GM12892 (cell line): ENCODE measurements at regions not wholly inside any gene's neighbourhood (a gene's known extent, or its start where the extent isn't known, plus 50 kb on each side); places are given as distances from the start of the nearest gene placed in this dataset.

Experiments
- DNase-seq: peaks from one replicate; pipeline ENCODE4 v3.0.0; 2011; ENCODE audit not compliant: insufficient read length
- FAIRE-seq: peaks from 2 replicates; lab custom pipeline; 2011; peaks lifted over from hg19 to GRCh38; lab: Jason Lieb, UNC
- POLR2A ChIP-seq: IDR thresholded peaks from 2 replicates; pipeline ENCODE4 v1.6.1; 2011; ENCODE audit warnings: low read depth, low read length, control low read depth
- POLR2AphosphoS5 ChIP-seq: IDR thresholded peaks from 2 replicates; pipeline ENCODE4 v1.6.1; 2011; ENCODE audit warnings: low read depth, low read length, control low read depth
- TAF1 ChIP-seq: IDR thresholded peaks from 2 replicates; pipeline ENCODE4 v1.6.1; 2011; ENCODE audit warnings: low read depth, mild to moderate bottlenecking, control low read depth, low read length, borderline replicate concordance

DNA sequence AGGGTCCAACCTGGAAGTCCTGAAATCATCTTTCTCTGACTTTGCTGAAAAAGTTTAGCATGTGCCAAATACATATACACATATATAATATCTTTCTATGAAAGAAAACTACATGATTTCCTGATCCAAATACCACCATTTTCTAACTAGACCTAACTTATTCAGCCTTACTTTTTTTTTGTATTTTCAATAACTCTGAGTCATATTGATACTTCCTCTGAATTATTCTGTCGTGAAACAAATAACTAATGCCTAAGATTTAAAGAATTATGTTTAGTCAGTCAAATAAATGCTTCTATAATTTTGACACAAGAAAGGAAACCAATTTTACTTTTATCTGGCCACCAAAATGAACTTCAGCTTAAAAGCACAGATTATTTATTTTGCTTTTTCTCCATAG is 760.2 kb upstream of the GBE1 start:
- no peak for FAIRE-seq
- TF ChIP-seq POLR2A: no peak
- no peak for TF ChIP-seq TAF1
- no peak for TF ChIP-seq POLR2AphosphoS5
- no peak for DNase-seq

DNA sequence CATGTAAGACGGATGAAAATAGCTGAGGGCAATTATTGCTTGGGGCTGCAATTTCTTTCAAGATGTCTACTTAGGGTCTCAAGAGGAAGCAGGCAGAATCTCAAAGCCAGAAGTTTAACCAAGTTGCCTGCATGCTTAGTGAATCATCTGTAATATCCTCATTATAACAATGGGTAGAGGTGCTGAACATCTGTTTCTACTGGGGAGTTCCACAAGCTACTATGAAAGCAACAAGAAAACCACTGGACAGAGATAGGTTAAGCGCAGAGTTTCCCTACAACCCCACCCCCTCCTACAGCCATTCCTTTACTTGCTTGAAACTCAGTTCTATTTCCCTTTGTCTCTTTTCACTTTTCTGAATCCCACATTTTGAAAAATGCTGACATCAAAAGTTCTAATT is 759.4 kb upstream of the GBE1 start:
- DNase-seq: no peak
- no peak for FAIRE-seq
- no peak for TF ChIP-seq TAF1
- TF ChIP-seq POLR2A: no peak
- no peak for TF ChIP-seq POLR2AphosphoS5

DNA sequence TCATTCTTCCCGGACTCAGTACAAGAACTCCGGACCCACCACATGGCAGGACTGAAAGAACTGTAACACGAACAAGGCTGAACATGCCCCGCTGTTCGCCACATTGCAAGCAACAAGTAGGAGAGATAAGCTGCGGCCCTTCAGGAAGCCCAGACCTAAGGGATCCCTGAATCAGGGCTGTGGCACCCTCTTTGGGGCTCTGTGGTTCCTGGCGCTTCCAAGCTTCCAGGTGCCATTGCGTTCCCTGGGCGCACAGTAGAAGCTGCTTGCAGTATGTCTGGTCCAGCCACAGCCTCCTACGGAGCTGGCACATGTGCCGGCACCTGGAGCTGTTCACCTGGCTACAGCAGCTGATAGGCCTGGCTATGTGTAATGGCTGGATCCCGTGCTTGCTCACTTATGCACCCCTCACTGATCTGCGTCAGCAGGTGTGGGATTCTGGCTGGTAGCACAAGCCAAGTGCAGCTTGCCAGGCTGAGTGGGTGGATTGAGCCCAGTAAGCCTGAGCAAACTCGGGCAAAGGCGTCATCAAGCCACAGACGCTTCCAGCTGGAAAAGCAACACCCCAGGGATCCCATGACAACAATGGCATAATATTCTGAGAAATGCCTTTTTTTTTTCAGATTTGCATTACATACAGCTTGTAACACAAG is 748.6 kb upstream of the GBE1 start:
- DNase-seq (no peak), FAIRE-seq (no peak)
- TF ChIP-seq POLR2A: no peak
- no peak for TF ChIP-seq TAF1
- TF ChIP-seq POLR2AphosphoS5: no peak

DNA sequence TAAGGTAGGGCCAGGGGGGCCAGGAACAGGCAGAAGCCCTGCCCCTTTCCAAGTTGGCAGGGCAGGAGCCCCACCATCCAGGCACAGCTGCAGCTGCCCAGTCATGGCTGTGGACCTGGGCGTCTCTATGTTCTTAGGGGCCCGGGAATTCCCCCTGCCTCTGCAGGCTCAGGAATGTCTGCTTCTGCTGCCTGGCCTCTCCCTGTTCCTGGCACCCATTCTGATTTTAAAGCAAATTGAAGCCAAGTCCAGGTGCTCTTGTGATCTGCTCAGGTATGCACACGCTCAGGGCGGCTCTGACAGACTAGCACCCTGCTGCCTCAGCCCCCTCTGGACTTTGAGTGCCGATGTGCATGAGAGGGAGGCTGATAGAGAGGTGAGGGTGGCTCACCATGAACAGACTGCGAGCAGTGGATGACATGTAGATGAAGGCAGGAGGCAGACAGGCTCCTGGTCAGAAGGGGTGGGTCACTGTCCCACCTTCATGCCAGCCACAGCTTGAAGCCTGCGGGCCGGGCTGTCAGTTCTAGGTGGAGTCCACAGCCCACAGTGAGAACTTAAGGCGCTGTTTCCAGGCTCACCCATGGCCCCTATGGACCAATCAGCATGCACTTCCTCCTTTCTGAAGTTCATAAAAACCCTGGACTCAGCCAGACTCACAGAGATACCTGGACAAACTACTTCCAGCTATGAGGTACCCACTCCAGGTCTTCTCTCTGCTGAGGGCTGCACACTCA is 747.8 kb upstream of the GBE1 start:
- TF ChIP-seq TAF1: no peak
- no peak for TF ChIP-seq POLR2A
- TF ChIP-seq POLR2AphosphoS5: no peak
- FAIRE-seq: no peak
- no peak for DNase-seq

DNA sequence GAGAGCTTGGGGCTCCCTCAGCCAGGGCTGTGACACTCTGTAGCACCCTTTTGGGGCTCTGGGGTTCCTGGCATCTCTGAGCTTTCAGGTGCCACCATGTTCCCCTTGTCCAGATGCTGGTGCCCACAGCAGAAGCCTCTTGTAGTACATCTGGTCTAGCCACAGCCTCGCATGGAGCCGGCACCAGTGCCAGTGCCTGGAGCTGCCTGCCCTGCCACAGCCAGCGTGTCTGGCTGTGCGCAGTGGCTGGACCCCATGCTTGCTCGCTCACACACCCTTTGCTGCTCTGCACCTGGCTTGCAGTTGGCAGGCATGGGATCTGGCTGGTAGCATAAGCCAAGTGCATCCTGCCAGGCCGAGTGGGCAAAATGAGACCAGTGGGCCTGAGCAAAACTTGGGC is 744.8 kb upstream of the GBE1 start:
- TF ChIP-seq POLR2A (no peak), POLR2AphosphoS5 (no peak), TAF1 (no peak)
- DNase-seq: no peak
- FAIRE-seq: no peak

DNA sequence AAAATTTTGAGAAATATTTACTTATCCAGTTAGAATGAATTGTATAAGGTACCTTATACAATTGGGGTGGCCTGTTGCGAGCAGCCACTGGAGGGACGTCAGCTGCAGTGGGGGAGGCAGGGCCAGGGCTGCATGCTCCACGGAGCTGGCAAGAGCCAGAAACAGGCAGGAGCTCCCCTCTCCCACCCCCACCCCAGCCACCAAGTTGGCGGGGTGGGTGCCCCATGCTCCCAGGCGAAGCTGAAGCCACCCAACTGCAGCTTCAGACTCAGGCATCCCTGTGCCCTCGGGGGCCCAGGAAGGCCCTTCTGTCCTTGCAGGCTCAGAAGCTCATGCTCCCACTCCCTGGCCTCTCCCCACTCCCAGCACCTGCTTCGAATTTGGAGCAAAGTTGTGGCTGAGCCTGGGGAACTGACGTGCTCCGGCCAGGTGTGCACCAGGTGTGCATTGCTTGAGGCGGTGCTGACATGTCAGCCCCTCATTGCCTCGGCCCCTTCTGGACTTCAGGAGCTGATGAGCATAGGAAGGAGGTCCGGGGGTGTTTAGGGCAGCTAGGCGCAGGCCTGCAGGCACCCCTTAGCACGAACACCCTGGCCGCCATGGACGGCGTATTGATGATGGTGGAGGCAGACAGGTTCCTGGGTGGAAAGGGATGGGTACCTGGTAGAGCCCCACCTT is 743.8 kb upstream of the GBE1 start:
- no peak for FAIRE-seq
- TF ChIP-seq POLR2AphosphoS5: no peak
- no peak for TF ChIP-seq TAF1
- DNase-seq: no peak

DNA sequence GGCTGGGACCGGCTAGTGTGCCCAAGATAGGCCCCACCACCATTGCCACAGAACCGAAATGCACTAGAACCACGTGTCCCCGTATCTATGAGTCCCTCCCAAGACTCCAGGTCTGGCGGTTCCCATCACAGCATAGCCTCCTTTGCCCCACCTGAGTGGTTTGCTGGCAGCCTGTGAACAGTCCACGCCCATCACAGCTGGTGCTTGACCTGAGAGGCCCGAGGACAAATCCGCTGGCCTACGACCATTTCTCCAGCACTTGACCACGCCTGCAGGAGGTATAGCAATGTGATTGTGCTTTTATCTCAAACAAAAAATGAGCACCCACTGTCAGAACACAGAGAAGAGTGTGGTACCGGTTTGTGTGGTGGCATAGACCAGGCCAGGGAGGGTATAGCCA is 736.7 kb upstream of the GBE1 start:
- TF ChIP-seq TAF1 (no peak), POLR2A (no peak), POLR2AphosphoS5 (no peak)
- DNase-seq: no peak
- FAIRE-seq: no peak

DNA sequence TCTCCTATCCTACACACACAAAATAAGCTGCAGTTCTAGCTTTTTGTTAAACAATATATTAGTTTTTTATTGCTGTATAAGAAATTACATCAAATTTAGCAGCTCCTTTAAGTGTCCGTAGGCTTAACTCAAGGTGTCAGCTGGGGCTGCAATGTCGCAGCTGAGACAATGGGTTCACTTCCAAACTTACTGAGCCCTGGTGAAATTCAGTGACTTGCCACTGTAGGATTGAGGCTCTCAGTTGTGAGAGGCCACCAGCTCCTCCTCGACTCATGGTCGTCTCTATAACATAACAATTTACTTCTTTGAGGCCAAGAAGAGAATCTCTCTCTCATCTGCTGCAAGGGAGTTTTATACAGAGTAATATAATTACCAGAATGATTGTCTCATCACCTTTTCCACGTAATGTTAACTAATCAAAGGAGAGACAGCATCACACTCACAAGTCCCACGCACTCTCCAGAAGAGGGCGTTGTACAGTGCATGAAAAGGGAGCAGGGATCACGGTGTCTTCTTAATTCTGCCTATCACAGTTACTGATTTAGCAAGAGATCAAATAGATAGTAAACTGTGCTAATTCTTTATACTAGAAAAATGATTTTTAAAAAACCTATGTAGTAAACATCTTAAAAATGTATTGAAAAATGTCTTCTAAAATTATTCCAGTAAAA is 735.6 kb upstream of the GBE1 start:
- no peak for TF ChIP-seq POLR2AphosphoS5
- TF ChIP-seq TAF1: no peak
- no peak for TF ChIP-seq POLR2A
- FAIRE-seq (no peak), DNase-seq (no peak)

DNA sequence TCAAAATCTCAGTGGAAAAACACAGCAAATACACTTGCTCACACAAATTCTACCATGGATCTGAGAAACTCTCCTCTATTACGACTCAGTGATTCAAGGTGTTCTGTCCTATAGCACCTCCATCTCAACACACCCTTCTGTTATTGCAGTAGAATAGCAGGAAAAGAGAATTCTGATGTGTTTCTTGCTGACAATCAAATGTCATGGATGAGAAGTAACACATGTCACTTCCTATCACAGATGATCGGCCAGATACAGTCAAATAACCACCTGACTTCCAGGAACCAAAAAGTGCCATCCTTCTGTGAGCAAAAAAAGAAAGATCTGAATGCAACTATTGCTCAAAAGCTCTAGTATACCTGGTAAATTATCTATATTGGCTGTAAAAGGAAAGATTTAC is 734.2 kb upstream of the GBE1 start:
- no peak for TF ChIP-seq TAF1
- TF ChIP-seq POLR2A: no peak
- TF ChIP-seq POLR2AphosphoS5: no peak
- FAIRE-seq: no peak
- DNase-seq: no peak

DNA sequence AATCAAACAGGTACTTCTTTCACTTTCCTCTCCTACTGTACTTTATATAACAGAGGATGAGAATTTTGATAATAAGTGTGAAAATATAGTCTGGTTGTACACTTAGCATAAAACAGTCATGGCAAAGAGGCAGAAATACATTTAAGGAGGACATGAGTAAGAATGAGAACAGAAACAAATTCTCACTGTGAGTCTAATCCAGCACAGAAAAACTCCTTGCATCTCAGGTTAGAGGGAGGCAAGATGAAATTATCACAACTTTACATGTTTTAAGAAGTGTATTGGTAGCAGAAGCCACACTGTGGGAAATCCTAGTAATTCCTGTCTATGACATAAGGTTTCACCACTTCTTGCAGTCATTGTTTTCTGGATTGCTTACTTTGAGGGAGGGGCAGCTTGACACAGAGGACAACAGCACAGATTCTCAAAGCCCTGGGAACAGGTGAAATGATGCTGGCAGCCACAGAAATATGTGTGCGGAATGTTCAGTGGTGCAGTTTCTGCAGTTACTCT is 733.6 kb upstream of the GBE1 start:
- DNase-seq (no peak), FAIRE-seq (no peak)
- TF ChIP-seq POLR2AphosphoS5 (no peak), POLR2A (no peak), TAF1 (no peak)

DNA sequence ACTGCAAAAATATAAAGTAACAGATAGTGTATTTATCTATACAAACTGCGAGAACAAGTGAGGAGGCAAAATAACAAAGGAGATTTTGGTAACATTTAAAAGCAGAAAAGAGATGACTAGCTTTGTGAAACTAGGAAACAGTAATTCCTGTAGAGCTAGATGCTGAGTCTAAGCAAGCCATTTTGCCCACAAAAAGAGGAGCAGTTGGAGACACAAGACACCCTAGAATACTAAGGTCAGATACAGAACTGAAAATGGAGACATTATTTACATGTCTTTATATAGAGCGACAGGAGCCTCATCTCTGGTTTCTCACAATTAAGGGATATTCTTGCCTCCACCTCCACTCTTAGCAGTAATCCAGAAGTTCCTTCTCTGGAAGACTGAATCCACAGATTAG is 732.4 kb upstream of the GBE1 start:
- FAIRE-seq (no peak), DNase-seq (no peak)
- TF ChIP-seq POLR2A (no peak), POLR2AphosphoS5 (no peak), TAF1 (no peak)
